GM18502 (cell line): ENCODE measurements at regions not wholly inside any gene's neighbourhood (a gene's known extent, or its start where the extent isn't known, plus 50 kb on each side); places are given as distances from the start of the nearest gene placed in this dataset.
A peak's percentile ranks its signal among the peaks of the same experiment; 100 is the strongest.

Experiments used
- ATAC-seq: cut with Tn5 transposase; IDR thresholded peaks from one replicate; pipeline ENCODE4 v1.9.1; 2021; ENCODE audit warnings: mild to moderate bottlenecking; ENCODE audit not compliant: unreplicated experiment, poor library complexity

GRCh38 chr13:107250628-107251027 is 682.7 kb upstream of the ARGLU1 start:
- ATAC-seq = no peak

- ATAC-seq = no peak
Observed at GRCh38 chr13:107244241-107244640, 676.3 kb upstream of the ARGLU1 start.

- no peak for ATAC-seq
Observed at GRCh38 chr13:107242138-107242537, 674.2 kb upstream of the ARGLU1 start.

- ATAC-seq = no peak
Observed at GRCh38 chr13:107241381-107241780, 673.4 kb upstream of the ARGLU1 start.

GRCh38 chr13:107239213-107239612 is 671.3 kb upstream of the ARGLU1 start:
- no peak for ATAC-seq

GRCh38 chr13:107238262-107238981 is 670.5 kb upstream of the ARGLU1 start:
- ATAC-seq = no peak

GRCh38 chr13:107234319-107235073 is 666.6 kb upstream of the ARGLU1 start:
- no peak for ATAC-seq

GRCh38 chr13:107233541-107233940 is 665.6 kb upstream of the ARGLU1 start:
- no peak for ATAC-seq

- no peak for ATAC-seq
Observed at GRCh38 chr13:107231944-107232343, 664.0 kb upstream of the ARGLU1 start.

GRCh38 chr13:107223867-107224266 is 655.9 kb upstream of the ARGLU1 start:
- no peak for ATAC-seq

GRCh38 chr13:107222597-107222996 is 654.7 kb upstream of the ARGLU1 start:
- no peak for ATAC-seq

GRCh38 chr13:107220245-107220644 is 652.3 kb upstream of the ARGLU1 start:
- no peak for ATAC-seq

- ATAC-seq = no peak
Observed at GRCh38 chr13:107217251-107217650, 649.3 kb upstream of the ARGLU1 start.

- no peak for ATAC-seq
Observed at GRCh38 chr13:107216046-107216755, 648.3 kb upstream of the ARGLU1 start.

GRCh38 chr13:107211073-107211472 is 643.1 kb upstream of the ARGLU1 start:
- ATAC-seq = peak; percentile 97

GRCh38 chr13:107210723-107211030 is 642.7 kb upstream of the ARGLU1 start:
- no peak for ATAC-seq

- ATAC-seq = no peak
Observed at GRCh38 chr13:107209824-107210722, 642.1 kb upstream of the ARGLU1 start.

GRCh38 chr13:107208889-107209288 is 641.0 kb upstream of the ARGLU1 start:
- ATAC-seq = no peak

- peak; percentile 98 for ATAC-seq
Observed at GRCh38 chr13:107205318-107206104, 637.6 kb upstream of the ARGLU1 start.
